ENCODE measurements at regions not wholly inside any gene's neighbourhood (a gene's known extent, or its start where the extent isn't known, plus 50 kb on each side); places are given as distances from the start of the nearest gene placed in this dataset.
A peak's percentile ranks its signal among the peaks of the same experiment; 100 is the strongest.

GRCh38 chr11:98234698-98235097 is 786.1 kb upstream of the CNTN5 start:
- no peaks in the 10 kb centered on the region for H3K4me1 ChIP-seq
- peak overlapping the region; percentile 54 for H3K27ac Mint-ChIP-seq
- H3K4me3 Mint-ChIP-seq, result no peak overlapping the region
- TF ChIP-seq CTCF (IDR thresholded peaks at IDR 0.05) (no peak), EZH2phosphoT487 (IDR thresholded peaks at IDR 0.05) (no peak), EZH2 (IDR thresholded peaks at IDR 0.05) (no peak)
- no peaks in the 10 kb centered on the region for H3K27me3 Mint-ChIP-seq (ENCODE audit: insufficient read depth, low read depth)
- no peaks in the 10 kb centered on the region for H3F3A ChIP-seq (ENCODE audit: low read depth)
- H3K79me2 ChIP-seq (ENCODE audit: low read depth), result no peaks in the 10 kb centered on the region
- H3K27me3 ChIP-seq, result no peaks in the 10 kb centered on the region
- no peak overlapping the region for H3K4me2 ChIP-seq
- DNase-seq (ENCODE audit: low spot score), result peak; percentile 45
- H3K9me3 ChIP-seq (ENCODE audit: low read depth), result no peaks in the 10 kb centered on the region
- no peak overlapping the region for H3K4me3 ChIP-seq
- H3K9ac ChIP-seq, result no peak overlapping the region
- H3K36me3 Mint-ChIP-seq, result no peaks in the 10 kb centered on the region
- H3K9me3 Mint-ChIP-seq, result no peaks in the 10 kb centered on the region
- H3K4me1 Mint-ChIP-seq, result peaks cover 3% of the 10 kb centered on the region
- no peaks in the 10 kb centered on the region for H3K36me3 ChIP-seq
- H2AFZ ChIP-seq (replicated peaks), result no peak overlapping the region
- H3K27ac ChIP-seq, result no peak overlapping the region
- H4K20me1 ChIP-seq (ENCODE audit: low read depth), result no peaks in the 10 kb centered on the region

GRCh38 chr11:98243897-98244296 is 776.9 kb upstream of the CNTN5 start:
- H3K36me3 ChIP-seq, result no peaks in the 10 kb centered on the region
- no peaks in the 10 kb centered on the region for H3K4me1 ChIP-seq
- Mint-ChIP-seq H3K4me3 (no peak overlapping the region), H3K4me1 (no peaks in the 10 kb centered on the region), H3K27me3 (ENCODE audit: insufficient read depth, low read depth) (no peaks in the 10 kb centered on the region), H3K27ac (no peak overlapping the region), H3K9me3 (no peaks in the 10 kb centered on the region), H3K36me3 (no peaks in the 10 kb centered on the region)
- no peaks in the 10 kb centered on the region for H3K27me3 ChIP-seq
- H3K9me3 ChIP-seq (ENCODE audit: low read depth), result no peaks in the 10 kb centered on the region
- no peak for DNase-seq (ENCODE audit: low spot score)
- H3K4me3 ChIP-seq, result no peak overlapping the region
- no peak overlapping the region for H3K4me2 ChIP-seq
- no peaks in the 10 kb centered on the region for H4K20me1 ChIP-seq (ENCODE audit: low read depth)
- no peak overlapping the region for H3K27ac ChIP-seq
- no peaks in the 10 kb centered on the region for H3F3A ChIP-seq (ENCODE audit: low read depth)
- no peak for TF ChIP-seq EZH2phosphoT487 (IDR thresholded peaks at IDR 0.05)
- no peak for TF ChIP-seq CTCF (IDR thresholded peaks at IDR 0.05)
- TF ChIP-seq EZH2 (IDR thresholded peaks at IDR 0.05), result no peak
- H2AFZ ChIP-seq (replicated peaks), result no peak overlapping the region
- no peak overlapping the region for H3K9ac ChIP-seq
- no peaks in the 10 kb centered on the region for H3K79me2 ChIP-seq (ENCODE audit: low read depth)

GRCh38 chr11:98260983-98261382 is 759.8 kb upstream of the CNTN5 start:
- Histone ChIP-seq H3K79me2 (ENCODE audit: low read depth) (no peaks in the 10 kb centered on the region), H3K4me3 (no peak overlapping the region), H4K20me1 (ENCODE audit: low read depth) (no peaks in the 10 kb centered on the region), H2AFZ (replicated peaks) (no peak overlapping the region), H3K9ac (no peak overlapping the region), H3K4me2 (no peak overlapping the region), H3K9me3 (ENCODE audit: low read depth) (no peaks in the 10 kb centered on the region), H3K36me3 (no peaks in the 10 kb centered on the region), H3F3A (ENCODE audit: low read depth) (no peaks in the 10 kb centered on the region), H3K27me3 (no peaks in the 10 kb centered on the region), H3K27ac (no peak overlapping the region), H3K4me1 (no peaks in the 10 kb centered on the region)
- H3K36me3 Mint-ChIP-seq, result no peaks in the 10 kb centered on the region
- H3K4me1 Mint-ChIP-seq, result no peaks in the 10 kb centered on the region
- H3K9me3 Mint-ChIP-seq, result peaks cover 3% of the 10 kb centered on the region
- TF ChIP-seq CTCF (IDR thresholded peaks at IDR 0.05), result peak; percentile 38
- TF ChIP-seq EZH2 (IDR thresholded peaks at IDR 0.05), result no peak
- H3K27me3 Mint-ChIP-seq (ENCODE audit: insufficient read depth, low read depth), result no peaks in the 10 kb centered on the region
- DNase-seq (ENCODE audit: low spot score), result no peak
- no peak overlapping the region for H3K4me3 Mint-ChIP-seq
- H3K27ac Mint-ChIP-seq, result no peak overlapping the region
